Breast epithelium (tissue), 4 donors: ENCODE measurements at regions not wholly inside any gene's neighbourhood (a gene's known extent, or its start where the extent isn't known, plus 50 kb on each side); places are given as distances from the start of the nearest gene placed in this dataset.

ENCODE experiments used
- DNase-seq, 2 donors: peaks; one replicate each; pipeline ENCODE4 v3.0.0-alpha.2; 2019; ENCODE audit warnings: low spot score in 2 of 2
- H3K27ac ChIP-seq, 2 donors: fragments of 200-600 bp; sonication (generic) in 1 of 2; one replicate each; pipeline ENCODE4 v1.5.1; 2016 to 2019; ENCODE audit warnings: mild to moderate bottlenecking in 1 of 2
- H3K27me3 ChIP-seq, 2 donors: fragments of 200-600 bp; sonication (generic) in 1 of 2; one replicate each; pipeline versions ENCODE4 v1.5.1 to v1.6.0; 2017 to 2019; ENCODE audit warnings: control low read depth in 1 of 2, mild to moderate bottlenecking in 1 of 2
- H3K36me3 ChIP-seq: fragments of 200-600 bp; one replicate; pipeline ENCODE4 v1.5.1; 2019
- H3K4me1 ChIP-seq, 2 donors: fragments of 200-600 bp; sonication (generic); one replicate each; pipeline ENCODE4 v1.5.1; 2016 to 2019; ENCODE audit warnings: control low read depth in 1 of 2
- H3K4me3 ChIP-seq, 3 donors: fragments of 200-600 bp; sonication (generic); 1 replicate in 2 of 3; 2 replicates in 1 of 3; pipeline ENCODE4 v1.5.1; 2016 to 2019; ENCODE audit warnings: mild to moderate bottlenecking in 3 of 3, moderate library complexity in 2 of 3
- H3K9me3 ChIP-seq, 2 donors: fragments of 200-600 bp; sonication (generic) in 1 of 2; one replicate each; pipeline ENCODE4 v1.5.1; 2016 to 2019; ENCODE audit warnings: control low read depth in 1 of 2
- POLR2A ChIP-seq: fragments of 450-650 bp; IDR thresholded peaks from one replicate; pipeline ENCODE4 v1.6.1; 2016; ENCODE audit warnings: antibody characterized with exemption, mild to moderate bottlenecking, moderate library complexity
- POLR2AphosphoS5 ChIP-seq, 3 donors: sonication (generic); formaldehyde crosslinking; IDR thresholded peaks; one replicate each; pipeline ENCODE4 v1.6.1; 2017; ENCODE audit warnings: antibody characterized with exemption in 3 of 3
- intact Hi-C: fragments of 100-400 bp; cut with DNase I; formaldehyde crosslinking; loops from one replicate; pipeline ENCODE4 v1.15.1; 2023; ENCODE audit warnings: low total_unique reads
- TF ChIP-seq, protein P1 (sequence below), 3 donors: fragments of 450-650 bp; IDR thresholded peaks; one replicate each; pipeline ENCODE4 v1.5.1; 2016 to 2017; ENCODE audit warnings: antibody characterized with exemption in 3 of 3, mild to moderate bottlenecking in 3 of 3, moderate library complexity in 3 of 3

GRCh38 chr4:173924561-173924960 is 358.9 kb downstream of the FBXO8 start:
- no peaks in the 10 kb centered on the region for H3K27me3 ChIP-seq
- no peaks in the 10 kb centered on the region for H3K4me1 ChIP-seq
- no peaks in the 10 kb centered on the region for H3K36me3 ChIP-seq
- no peaks in the 10 kb centered on the region for H3K9me3 ChIP-seq
- H3K4me3 ChIP-seq = no peak overlapping the region
- no peak overlapping the region for H3K27ac ChIP-seq
- TF ChIP-seq, protein P1, sequence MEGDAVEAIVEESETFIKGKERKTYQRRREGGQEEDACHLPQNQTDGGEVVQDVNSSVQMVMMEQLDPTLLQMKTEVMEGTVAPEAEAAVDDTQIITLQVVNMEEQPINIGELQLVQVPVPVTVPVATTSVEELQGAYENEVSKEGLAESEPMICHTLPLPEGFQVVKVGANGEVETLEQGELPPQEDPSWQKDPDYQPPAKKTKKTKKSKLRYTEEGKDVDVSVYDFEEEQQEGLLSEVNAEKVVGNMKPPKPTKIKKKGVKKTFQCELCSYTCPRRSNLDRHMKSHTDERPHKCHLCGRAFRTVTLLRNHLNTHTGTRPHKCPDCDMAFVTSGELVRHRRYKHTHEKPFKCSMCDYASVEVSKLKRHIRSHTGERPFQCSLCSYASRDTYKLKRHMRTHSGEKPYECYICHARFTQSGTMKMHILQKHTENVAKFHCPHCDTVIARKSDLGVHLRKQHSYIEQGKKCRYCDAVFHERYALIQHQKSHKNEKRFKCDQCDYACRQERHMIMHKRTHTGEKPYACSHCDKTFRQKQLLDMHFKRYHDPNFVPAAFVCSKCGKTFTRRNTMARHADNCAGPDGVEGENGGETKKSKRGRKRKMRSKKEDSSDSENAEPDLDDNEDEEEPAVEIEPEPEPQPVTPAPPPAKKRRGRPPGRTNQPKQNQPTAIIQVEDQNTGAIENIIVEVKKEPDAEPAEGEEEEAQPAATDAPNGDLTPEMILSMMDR (IDR thresholded peaks at IDR 0.05) = no peak
- TF ChIP-seq POLR2A (no peak), POLR2AphosphoS5 (IDR thresholded peaks at IDR 0.05) (no peak)
- no peak for DNase-seq
- intact Hi-C loops = no loop called here

- DNase-seq = no peak
- H3K27ac ChIP-seq = no peak overlapping the region
- H3K27me3 ChIP-seq = no peaks in the 10 kb centered on the region
- TF ChIP-seq POLR2AphosphoS5 (IDR thresholded peaks at IDR 0.05) (no peak), POLR2A (no peak)
- TF ChIP-seq, protein P1 (IDR thresholded peaks at IDR 0.05) = no peak
- intact Hi-C loops = no loop called here
- H3K4me3 ChIP-seq = no peak overlapping the region
- no peaks in the 10 kb centered on the region for H3K4me1 ChIP-seq
- no peaks in the 10 kb centered on the region for H3K36me3 ChIP-seq
- H3K9me3 ChIP-seq = no peaks in the 10 kb centered on the region
Observed at GRCh38 chr4:173919861-173920260, 363.6 kb downstream of the FBXO8 start.

DNA sequence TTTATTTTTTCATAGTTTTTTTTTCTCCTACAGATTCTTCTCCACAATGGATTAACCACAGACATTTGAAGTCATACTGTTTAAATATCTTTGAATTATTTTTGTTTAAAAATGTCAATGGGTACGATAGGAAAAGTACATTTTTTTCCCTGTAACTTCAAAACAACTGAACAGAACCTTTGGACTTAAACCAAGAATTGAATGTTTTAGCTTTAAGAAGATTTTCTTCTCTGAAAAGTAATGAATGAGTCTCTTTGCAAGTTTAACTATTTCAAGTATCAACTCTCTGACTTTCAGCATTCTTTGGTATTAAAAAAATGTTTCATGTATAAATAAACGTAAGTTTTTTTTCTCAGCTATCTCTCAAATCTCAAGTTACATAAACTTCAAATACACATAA is 364.3 kb downstream of the FBXO8 start:
- Histone ChIP-seq H3K27me3 (no peaks in the 10 kb centered on the region), H3K36me3 (no peaks in the 10 kb centered on the region), H3K27ac (no peak overlapping the region), H3K4me3 (no peak overlapping the region), H3K9me3 (no peaks in the 10 kb centered on the region), H3K4me1 (no peaks in the 10 kb centered on the region)
- TF ChIP-seq, protein P1 (IDR thresholded peaks at IDR 0.05) = no peak
- no peak for DNase-seq
- intact Hi-C loops = no loop called here

GRCh38 chr4:173917255-173917960 is 366.1 kb downstream of the FBXO8 start:
- DNase-seq = no peak
- H3K27me3 ChIP-seq = no peaks in the 10 kb centered on the region
- H3K36me3 ChIP-seq = no peaks in the 10 kb centered on the region
- H3K4me3 ChIP-seq = no peak overlapping the region
- no peaks in the 10 kb centered on the region for H3K4me1 ChIP-seq
- H3K9me3 ChIP-seq = no peaks in the 10 kb centered on the region
- intact Hi-C loops = no loop called here
- H3K27ac ChIP-seq = peak overlapping the region in 1 of 2 donors; percentile 13
- no peak for TF ChIP-seq POLR2AphosphoS5 (IDR thresholded peaks at IDR 0.05)
- TF ChIP-seq POLR2A = no peak
- TF ChIP-seq, protein P1 (IDR thresholded peaks at IDR 0.05) = no peak

DNA sequence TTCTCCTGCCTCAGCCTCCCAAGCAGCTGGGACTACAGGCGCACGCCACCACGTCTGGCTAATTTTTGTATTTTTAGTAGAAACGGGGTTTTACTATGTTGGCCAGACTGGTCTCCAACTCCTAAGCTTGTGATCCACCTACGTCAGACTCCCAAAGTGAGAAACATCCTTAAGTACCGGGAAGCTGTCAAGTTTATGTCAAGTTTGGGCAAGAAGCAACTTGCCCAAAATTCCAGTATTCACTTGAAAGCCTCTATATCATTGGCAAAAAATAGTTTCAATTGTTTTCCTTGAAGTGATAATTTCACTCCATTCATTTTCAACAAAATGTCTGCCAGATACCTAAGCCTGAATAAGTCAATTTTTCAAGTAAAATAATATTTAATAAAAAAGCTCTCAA is 370.0 kb downstream of the FBXO8 start:
- H3K27ac ChIP-seq = no peak overlapping the region
- H3K4me3 ChIP-seq = no peak overlapping the region
- intact Hi-C loops = no loop called here
- H3K9me3 ChIP-seq = no peaks in the 10 kb centered on the region
- no peaks in the 10 kb centered on the region for H3K27me3 ChIP-seq
- H3K4me1 ChIP-seq = no peaks in the 10 kb centered on the region
- H3K36me3 ChIP-seq = no peaks in the 10 kb centered on the region
- TF ChIP-seq POLR2AphosphoS5 (IDR thresholded peaks at IDR 0.05) = no peak
- DNase-seq = no peak

DNA sequence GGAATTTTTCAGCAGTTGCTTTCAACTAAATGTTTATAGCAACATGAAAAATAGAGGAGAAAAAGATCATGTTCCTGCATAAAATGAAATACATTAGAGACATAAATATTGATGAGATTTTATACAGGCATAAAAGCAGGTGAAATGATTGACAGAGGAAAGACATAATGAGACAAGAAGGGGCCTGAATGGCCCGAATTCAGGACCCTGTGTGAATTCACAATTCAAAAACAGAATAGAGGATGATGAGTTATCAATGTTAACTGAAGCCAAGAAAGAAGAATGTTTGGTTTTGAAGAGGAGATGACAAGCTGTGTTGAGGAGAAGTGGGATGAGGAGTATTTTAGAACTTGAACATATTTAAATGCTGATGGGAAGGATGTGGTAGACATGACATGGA is 371.1 kb downstream of the FBXO8 start:
- no peak overlapping the region for H3K27ac ChIP-seq
- no peak for DNase-seq
- intact Hi-C loops = no loop called here
- no peak overlapping the region for H3K4me3 ChIP-seq
- H3K27me3 ChIP-seq = no peaks in the 10 kb centered on the region
- H3K36me3 ChIP-seq = no peaks in the 10 kb centered on the region
- TF ChIP-seq, protein P1 (IDR thresholded peaks at IDR 0.05) = no peak
- no peak for TF ChIP-seq POLR2A
- no peak for TF ChIP-seq POLR2AphosphoS5 (IDR thresholded peaks at IDR 0.05)
- no peaks in the 10 kb centered on the region for H3K4me1 ChIP-seq
- H3K9me3 ChIP-seq = no peaks in the 10 kb centered on the region
